ENCODE measurements at regions not wholly inside any gene's neighbourhood (a gene's known extent, or its start where the extent isn't known, plus 50 kb on each side); places are given as distances from the start of the nearest gene placed in this dataset.

GRCh38 chr12:124455336-124455735 is 112.1 kb downstream of the NCOR2 start:
- Histone ChIP-seq H3K27ac (no peak overlapping the region), H3K4me1 (peaks cover 12% of the 10 kb centered on the region), H3K4me3 (no peak overlapping the region), H3K27me3 (no peaks in the 10 kb centered on the region), H3K9me3 (no peaks in the 10 kb centered on the region), H3K36me3 (replicated peaks in 1 of 2; ENCODE audit: insufficient read depth in 1 of 2, low read depth in 2 of 2) (no peaks in the 10 kb centered on the region)
- DNase-seq: no peak
- 87 to 92% methylated on average over 6 to 9 of the region's 9 CpGs for WGBS, 2 donors
- no peak for ATAC-seq
- intact Hi-C loops (cut with DNase I): no loop called here
- TF ChIP-seq POLR2A (IDR thresholded peaks at IDR 0.05) (no peak), CTCF (IDR thresholded peaks at IDR 0.05) (no peak)

- ATAC-seq: no peak
- Histone ChIP-seq H3K27ac (no peak overlapping the region), H3K4me1 (peaks cover 12% of the 10 kb centered on the region)
Measured at GRCh38 chr12:124454735-124455134, 112.7 kb downstream of the NCOR2 start.

GRCh38 chr12:124454352-124454725 is 113.1 kb downstream of the NCOR2 start:
- DNase-seq (no peak), ATAC-seq (no peak)
- WGBS, 2 donors: 69 to 75% methylated on average over 11 of the region's 11 CpGs
- Histone ChIP-seq H3K4me1 (peaks cover 12% of the 10 kb centered on the region), H3K9me3 (no peaks in the 10 kb centered on the region), H3K27me3 (no peaks in the 10 kb centered on the region), H3K36me3 (replicated peaks in 1 of 2; ENCODE audit: insufficient read depth in 1 of 2, low read depth in 2 of 2) (no peaks in the 10 kb centered on the region), H3K4me3 (no peak overlapping the region), H3K27ac (peak overlapping the region in 3 of 4 donors; percentile 3 to 64 (median 52))
- TF ChIP-seq CTCF (IDR thresholded peaks at IDR 0.05): no peak
- TF ChIP-seq POLR2A (IDR thresholded peaks at IDR 0.05): no peak
- intact Hi-C loops (cut with DNase I): no loop called here

More at GRCh38 chr12:124454735-124455134, 112.7 kb downstream of the NCOR2 start:
- Histone ChIP-seq H3K4me3 (no peak overlapping the region), H3K9me3 (no peaks in the 10 kb centered on the region), H3K36me3 (replicated peaks in 1 of 2; ENCODE audit: insufficient read depth in 1 of 2, low read depth in 2 of 2) (no peaks in the 10 kb centered on the region), H3K27me3 (no peaks in the 10 kb centered on the region)
- DNase-seq: no peak
- no peak for TF ChIP-seq CTCF (IDR thresholded peaks at IDR 0.05)
- no peak for TF ChIP-seq POLR2A (IDR thresholded peaks at IDR 0.05)
- WGBS, 2 donors: 61 to 72% methylated on average over 13 of the region's 13 CpGs
- intact Hi-C loops (cut with DNase I): no loop called here

- 58 to 59% methylated on average over 16 to 26 of the region's 27 CpGs for WGBS, 2 donors
- Histone ChIP-seq H3K9me3 (no peaks in the 10 kb centered on the region), H3K36me3 (replicated peaks in 1 of 2; ENCODE audit: insufficient read depth in 1 of 2, low read depth in 2 of 2) (no peaks in the 10 kb centered on the region), H3K27ac (peak overlapping the region in 3 of 4 donors; percentile 3 to 64 (median 52)), H3K27me3 (no peaks in the 10 kb centered on the region), H3K4me1 (peaks cover 12% of the 10 kb centered on the region), H3K4me3 (no peak overlapping the region)
- ATAC-seq (peak; percentile 53), DNase-seq (peak; percentile 42 to 80 (median 62))
- no peak for TF ChIP-seq POLR2A (IDR thresholded peaks at IDR 0.05)
- no peak for TF ChIP-seq CTCF (IDR thresholded peaks at IDR 0.05)
- intact Hi-C loops (cut with DNase I): no loop called here
Measured at GRCh38 chr12:124453419-124454351, 113.7 kb downstream of the NCOR2 start.
